ENCODE measurements at regions not wholly inside any gene's neighbourhood (a gene's known extent, or its start where the extent isn't known, plus 50 kb on each side); places are given as distances from the start of the nearest gene placed in this dataset.
"Not testable (repeated sequence)": the region's sequence is repeated elsewhere in the genome, so short reads cannot be mapped to it uniquely, and the experiment has no call there.

GRCh38 chr10:80964955-80965614 lies 427.4 kb downstream of the SH2D4B start:
- Histone ChIP-seq H3K79me2 (no peaks in the 10 kb centered on the region), H4K20me1 (ENCODE audit: insufficient read depth, poor library complexity, severe bottlenecking) (no peaks in the 10 kb centered on the region), H3K27me3 (no peaks in the 10 kb centered on the region), H3K9me3 (ENCODE audit: low read depth) (no peaks in the 10 kb centered on the region), H2AFZ (no peak overlapping the region), H3K9me2 (replicated peaks; ENCODE audit: insufficient read depth) (no peaks in the 10 kb centered on the region), H3K36me3 (replicated peaks; ENCODE audit: insufficient read depth, low read depth) (no peaks in the 10 kb centered on the region), H3K27ac (no peak overlapping the region), H3K4me3 (no peak overlapping the region), H3K4me1 (ENCODE audit: insufficient read depth) (no peaks in the 10 kb centered on the region), H3K4me2 (no peak overlapping the region)
- TF ChIP-seq CTCF (IDR thresholded peaks at IDR 0.05; ENCODE audit: poor library complexity), result no peak
- TF ChIP-seq EZH2phosphoT487 (IDR thresholded peaks at IDR 0.05; ENCODE audit: low read depth, severe bottlenecking, unreplicated experiment), result no peak
- TF ChIP-seq EZH2 (IDR thresholded peaks at IDR 0.05; ENCODE audit: borderline replicate concordance), result no peak
- WGBS (ENCODE audit: low lambda C conversion rate, missing lambda C conversion rate), result 71% methylated on average over 3 of the region's 3 CpGs
- DNase-seq (ENCODE audit: low spot score), result no peak

- TF ChIP-seq CTCF (IDR thresholded peaks at IDR 0.05; ENCODE audit: poor library complexity) (no peak), EZH2 (IDR thresholded peaks at IDR 0.05; ENCODE audit: borderline replicate concordance) (no peak), EZH2phosphoT487 (IDR thresholded peaks at IDR 0.05; ENCODE audit: low read depth, severe bottlenecking, unreplicated experiment) (no peak)
- H3K4me2 ChIP-seq, result no peak overlapping the region
- DNase-seq (ENCODE audit: low spot score), result no peak
- H2AFZ ChIP-seq, result no peak overlapping the region
- no peaks in the 10 kb centered on the region for H3K4me1 ChIP-seq (ENCODE audit: insufficient read depth)
- H3K79me2 ChIP-seq, result no peaks in the 10 kb centered on the region
- no peaks in the 10 kb centered on the region for H3K9me2 ChIP-seq (replicated peaks; ENCODE audit: insufficient read depth)
- H3K9me3 ChIP-seq (ENCODE audit: low read depth), result no peaks in the 10 kb centered on the region
- WGBS (ENCODE audit: low lambda C conversion rate, missing lambda C conversion rate), result 49% methylated on average over 3 of the region's 3 CpGs
- no peak overlapping the region for H3K27ac ChIP-seq
- H4K20me1 ChIP-seq (ENCODE audit: insufficient read depth, poor library complexity, severe bottlenecking), result no peaks in the 10 kb centered on the region
- no peaks in the 10 kb centered on the region for H3K36me3 ChIP-seq (replicated peaks; ENCODE audit: insufficient read depth, low read depth)
- no peak overlapping the region for H3K4me3 ChIP-seq
- no peaks in the 10 kb centered on the region for H3K27me3 ChIP-seq
These were observed 428.8 kb downstream of the SH2D4B start for GRCh38 chr10:80966326-80966986.

- not testable (repeated sequence) for H3K9me3 ChIP-seq (ENCODE audit: low read depth); H3K9me2 ChIP-seq (replicated peaks; ENCODE audit: insufficient read depth); H3K4me3 ChIP-seq; H3K27ac ChIP-seq; H3K4me1 ChIP-seq (ENCODE audit: insufficient read depth); H4K20me1 ChIP-seq (ENCODE audit: insufficient read depth, poor library complexity, severe bottlenecking); H2AFZ ChIP-seq; H3K4me2 ChIP-seq; H3K27me3 ChIP-seq; H3K79me2 ChIP-seq; DNase-seq (ENCODE audit: low spot score); H3K36me3 ChIP-seq (replicated peaks; ENCODE audit: insufficient read depth, low read depth)
- 95% methylated on average over 4 of the region's 4 CpGs for WGBS (ENCODE audit: low lambda C conversion rate, missing lambda C conversion rate)
These were observed 429.7 kb downstream of the SH2D4B start for GRCh38 chr10:80967357-80967756.

GRCh38 chr10:80968903-80969302 lies 431.2 kb downstream of the SH2D4B start:
- Histone ChIP-seq H3K9me3 (ENCODE audit: low read depth) (no peaks in the 10 kb centered on the region), H3K4me1 (ENCODE audit: insufficient read depth) (no peaks in the 10 kb centered on the region), H3K4me2 (no peak overlapping the region), H3K27me3 (no peaks in the 10 kb centered on the region), H3K9me2 (replicated peaks; ENCODE audit: insufficient read depth) (no peaks in the 10 kb centered on the region), H2AFZ (no peak overlapping the region), H3K36me3 (replicated peaks; ENCODE audit: insufficient read depth, low read depth) (no peaks in the 10 kb centered on the region), H3K79me2 (no peaks in the 10 kb centered on the region), H3K27ac (no peak overlapping the region), H4K20me1 (ENCODE audit: insufficient read depth, poor library complexity, severe bottlenecking) (no peaks in the 10 kb centered on the region), H3K4me3 (no peak overlapping the region)
- DNase-seq (ENCODE audit: low spot score), result no peak
- no peak for TF ChIP-seq EZH2phosphoT487 (IDR thresholded peaks at IDR 0.05; ENCODE audit: low read depth, severe bottlenecking, unreplicated experiment)
- TF ChIP-seq EZH2 (IDR thresholded peaks at IDR 0.05; ENCODE audit: borderline replicate concordance), result no peak
- TF ChIP-seq CTCF (IDR thresholded peaks at IDR 0.05; ENCODE audit: poor library complexity), result no peak
